ENCODE measurements at regions not wholly inside any gene's neighbourhood (a gene's known extent, or its start where the extent isn't known, plus 50 kb on each side); places are given as distances from the start of the nearest gene placed in this dataset.

- DNase-seq (peak; percentile 20), ATAC-seq (peak; percentile 82)
Measured at GRCh38 chr4:38189445-38189844, 229.2 kb downstream of the PTTG2 start.

GRCh38 chr4:38190717-38191178, 230.6 kb downstream of the PTTG2 start:
- ATAC-seq (no peak), DNase-seq (no peak)

GRCh38 chr4:38192516-38192915, 232.3 kb downstream of the PTTG2 start:
- DNase-seq: no peak

GRCh38 chr4:38193236-38193863, 233.2 kb downstream of the PTTG2 start:
- DNase-seq (no peak), ATAC-seq (no peak)

More at GRCh38 chr4:38192516-38192915, 232.3 kb downstream of the PTTG2 start:
- ATAC-seq: no peak

- ATAC-seq: no peak
Measured at GRCh38 chr4:38194047-38194602, 233.9 kb downstream of the PTTG2 start.

GRCh38 chr4:38195486-38195885, 235.3 kb downstream of the PTTG2 start:
- DNase-seq: no peak

More at GRCh38 chr4:38194047-38194602, 233.9 kb downstream of the PTTG2 start:
- no peak for DNase-seq

GRCh38 chr4:38195911-38196310, 235.7 kb downstream of the PTTG2 start:
- ATAC-seq (no peak), DNase-seq (no peak)

More at GRCh38 chr4:38195486-38195885, 235.3 kb downstream of the PTTG2 start:
- no peak for ATAC-seq

- no peak for DNase-seq
- no peak for ATAC-seq
Measured at GRCh38 chr4:38202242-38202641, 242.0 kb downstream of the PTTG2 start.

GRCh38 chr4:38203609-38204008, 243.4 kb downstream of the PTTG2 start:
- no peak for DNase-seq
- ATAC-seq: no peak

- no peak for ATAC-seq
Measured at GRCh38 chr4:38204339-38205035, 244.3 kb downstream of the PTTG2 start.

GRCh38 chr4:38205261-38205660, 245.1 kb downstream of the PTTG2 start:
- DNase-seq: no peak
- no peak for ATAC-seq

More at GRCh38 chr4:38204339-38205035, 244.3 kb downstream of the PTTG2 start:
- DNase-seq: no peak

- no peak for DNase-seq
- ATAC-seq: no peak
Measured at GRCh38 chr4:38207110-38207457, 246.9 kb downstream of the PTTG2 start.

GRCh38 chr4:38209654-38210053, 249.5 kb downstream of the PTTG2 start:
- no peak for ATAC-seq
- DNase-seq: no peak

GRCh38 chr4:38210396-38211114, 250.4 kb downstream of the PTTG2 start:
- ATAC-seq (no peak), DNase-seq (no peak)

- ATAC-seq (no peak), DNase-seq (no peak)
Measured at GRCh38 chr4:38211885-38212284, 251.7 kb downstream of the PTTG2 start.

GRCh38 chr4:38213083-38213805, 253.0 kb downstream of the PTTG2 start:
- ATAC-seq (no peak), DNase-seq (no peak)

GRCh38 chr4:38222892-38223291, 262.7 kb downstream of the PTTG2 start:
- DNase-seq: no peak
- no peak for ATAC-seq

- DNase-seq: no peak
- ATAC-seq: no peak
Measured at GRCh38 chr4:38223306-38223705, 263.1 kb downstream of the PTTG2 start.

- no peak for ATAC-seq
- DNase-seq: no peak
Measured at GRCh38 chr4:38223782-38224236, 263.6 kb downstream of the PTTG2 start.

GRCh38 chr4:38224850-38225249, 264.7 kb downstream of the PTTG2 start:
- no peak for DNase-seq
- ATAC-seq: no peak

GRCh38 chr4:38226170-38226569, 266.0 kb downstream of the PTTG2 start:
- no peak for DNase-seq
- ATAC-seq: no peak

Data from stimulated activated naive CD8-positive, alpha-beta T cell treated with anti-CD3 and anti-CD28 coated beads, Interleukin-15, Interleukin-2, amounts not matched to agents 100 U/mL and 50 U/mL, for 24 hours (primary cell).